GM12872 (cell line): ENCODE measurements at regions not wholly inside any gene's neighbourhood (a gene's known extent, or its start where the extent isn't known, plus 50 kb on each side); places are given as distances from the start of the nearest gene placed in this dataset.

ENCODE experiments used
- TF ChIP-seq, protein P1 (sequence below): IDR thresholded peaks from 3 replicates; pipeline ENCODE4 v1.5.1; 2011; ENCODE audit warnings: low read depth, mild to moderate bottlenecking, low read length, moderate library complexity; ENCODE audit not compliant: insufficient read depth

DNA sequence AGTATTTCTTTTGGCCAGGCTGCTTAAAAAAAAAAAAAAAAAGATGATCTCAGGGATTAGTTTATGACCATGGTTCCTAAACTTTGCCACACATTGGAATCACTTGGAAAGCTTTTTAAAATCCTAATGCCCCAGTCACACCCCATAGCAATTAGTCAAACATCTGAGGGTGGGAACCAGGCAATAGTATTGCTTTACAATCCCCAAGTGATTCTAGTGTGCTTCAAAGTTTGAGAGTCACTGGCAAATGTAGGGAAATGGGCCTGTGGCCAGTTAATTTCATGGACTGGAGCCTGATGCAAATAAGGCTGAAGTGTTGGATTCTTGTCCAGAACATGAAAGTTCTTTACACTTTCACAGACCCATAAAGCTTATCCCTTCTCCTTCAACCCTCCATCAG is 374.6 kb upstream of the ESRRG start:
- TF ChIP-seq, protein P1, sequence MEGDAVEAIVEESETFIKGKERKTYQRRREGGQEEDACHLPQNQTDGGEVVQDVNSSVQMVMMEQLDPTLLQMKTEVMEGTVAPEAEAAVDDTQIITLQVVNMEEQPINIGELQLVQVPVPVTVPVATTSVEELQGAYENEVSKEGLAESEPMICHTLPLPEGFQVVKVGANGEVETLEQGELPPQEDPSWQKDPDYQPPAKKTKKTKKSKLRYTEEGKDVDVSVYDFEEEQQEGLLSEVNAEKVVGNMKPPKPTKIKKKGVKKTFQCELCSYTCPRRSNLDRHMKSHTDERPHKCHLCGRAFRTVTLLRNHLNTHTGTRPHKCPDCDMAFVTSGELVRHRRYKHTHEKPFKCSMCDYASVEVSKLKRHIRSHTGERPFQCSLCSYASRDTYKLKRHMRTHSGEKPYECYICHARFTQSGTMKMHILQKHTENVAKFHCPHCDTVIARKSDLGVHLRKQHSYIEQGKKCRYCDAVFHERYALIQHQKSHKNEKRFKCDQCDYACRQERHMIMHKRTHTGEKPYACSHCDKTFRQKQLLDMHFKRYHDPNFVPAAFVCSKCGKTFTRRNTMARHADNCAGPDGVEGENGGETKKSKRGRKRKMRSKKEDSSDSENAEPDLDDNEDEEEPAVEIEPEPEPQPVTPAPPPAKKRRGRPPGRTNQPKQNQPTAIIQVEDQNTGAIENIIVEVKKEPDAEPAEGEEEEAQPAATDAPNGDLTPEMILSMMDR, result no peak

DNA sequence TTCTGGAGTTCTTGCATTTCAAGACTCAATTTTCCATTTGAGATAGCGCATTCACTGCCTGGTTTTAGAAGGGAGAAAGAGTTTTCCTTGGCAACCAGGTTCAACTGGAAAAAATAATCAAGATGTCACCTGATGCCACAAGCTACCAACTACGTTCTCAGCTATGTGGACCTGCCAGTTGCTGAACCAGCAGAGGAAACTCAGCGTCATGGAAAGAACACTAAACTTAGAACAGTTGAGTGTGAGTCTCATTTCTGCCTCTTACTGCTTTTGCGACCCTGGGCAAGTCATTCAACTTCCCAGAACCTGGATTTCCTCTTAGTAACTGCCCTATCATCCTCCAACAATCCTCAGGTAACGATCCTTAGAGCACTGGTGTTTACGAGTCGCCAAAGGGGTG is 373.0 kb upstream of the ESRRG start:
- TF ChIP-seq, protein P1, result no peak

DNA sequence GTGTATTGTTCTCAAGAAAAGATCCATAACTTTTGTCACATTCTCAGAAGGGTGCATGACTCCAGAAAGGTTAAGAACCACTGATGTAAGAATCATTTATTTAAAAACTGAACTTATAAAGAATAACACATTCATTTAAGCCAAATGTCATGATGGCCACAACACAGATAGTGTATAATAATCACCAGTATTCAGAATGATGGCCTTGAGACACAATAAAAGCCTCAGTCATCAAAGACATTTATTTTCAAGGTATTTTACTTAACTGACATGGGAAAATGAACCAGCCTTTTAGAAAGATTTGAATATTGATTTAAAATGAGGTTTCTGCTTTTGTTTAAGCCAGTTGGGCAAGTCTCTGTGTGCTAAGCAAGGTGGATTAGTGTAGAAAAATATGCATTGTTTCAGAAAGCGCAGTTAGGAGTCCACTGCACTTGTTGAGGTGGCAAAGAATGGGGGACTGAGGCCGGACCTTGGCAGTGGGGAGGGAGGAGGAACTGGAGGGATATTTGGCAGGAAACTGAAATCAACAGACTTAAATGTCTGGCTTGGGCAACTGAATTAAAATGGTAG is 371.9 kb upstream of the ESRRG start:
- TF ChIP-seq, protein P1, result no peak

DNA sequence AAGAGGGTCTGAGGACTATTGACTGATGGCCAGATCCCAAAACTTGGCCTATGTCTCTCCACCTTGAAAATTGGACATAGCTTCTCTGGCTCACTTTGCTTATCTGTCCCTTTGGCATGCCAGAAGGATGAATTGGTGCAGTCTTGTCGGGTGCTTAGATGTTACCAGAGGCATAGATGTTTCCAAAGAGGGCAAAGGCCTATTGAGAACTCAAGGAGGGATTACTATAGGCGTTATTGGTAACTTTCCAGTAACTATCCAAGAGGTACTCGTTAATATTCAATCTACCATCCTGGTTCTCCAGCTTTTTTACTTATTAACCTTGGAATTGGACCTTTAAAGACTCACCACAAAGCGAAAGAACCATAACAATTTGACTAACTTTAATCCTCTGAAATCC is 368.3 kb upstream of the ESRRG start:
- TF ChIP-seq, protein P1, result no peak

DNA sequence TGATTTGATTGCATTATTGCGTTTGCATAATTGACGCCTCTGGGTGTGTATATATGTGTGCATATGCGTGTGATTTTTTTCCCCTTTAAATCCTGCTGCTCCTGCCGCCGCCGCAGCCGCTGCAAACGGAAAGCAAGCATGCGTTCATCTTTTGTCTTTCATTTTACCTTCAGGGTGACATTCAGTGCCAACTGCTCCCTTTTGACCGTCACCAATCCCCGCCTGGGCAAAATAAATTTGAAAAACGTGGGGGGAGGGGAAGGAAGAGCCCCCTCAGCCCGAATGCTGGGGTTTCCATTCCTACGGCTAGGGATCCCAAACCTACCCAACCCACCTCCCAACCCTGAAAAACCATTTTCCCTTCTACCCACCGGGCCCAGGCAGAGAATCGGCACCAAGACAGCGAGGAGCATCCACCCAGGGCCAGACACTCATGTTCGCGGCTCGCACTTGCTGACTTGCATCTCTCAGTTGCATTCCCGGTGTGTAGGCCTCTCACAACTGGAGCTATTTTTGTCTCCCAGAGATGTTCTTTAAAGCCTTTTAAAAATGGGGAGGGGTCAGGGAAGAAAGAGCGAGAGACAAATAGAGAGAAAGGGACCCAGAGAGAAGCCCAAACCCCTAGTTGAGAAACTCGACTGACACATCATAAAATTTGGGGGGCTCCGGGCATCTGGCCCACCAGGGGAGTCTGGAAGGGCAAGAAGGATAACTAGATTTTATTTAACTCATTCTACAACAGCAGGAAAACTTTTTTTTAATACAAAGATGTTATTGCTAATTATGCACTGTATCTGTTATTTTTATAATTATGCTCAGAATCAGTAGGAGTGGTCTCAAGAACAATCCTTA is 367.1 kb upstream of the ESRRG start:
- TF ChIP-seq, protein P1, result no peak

DNA sequence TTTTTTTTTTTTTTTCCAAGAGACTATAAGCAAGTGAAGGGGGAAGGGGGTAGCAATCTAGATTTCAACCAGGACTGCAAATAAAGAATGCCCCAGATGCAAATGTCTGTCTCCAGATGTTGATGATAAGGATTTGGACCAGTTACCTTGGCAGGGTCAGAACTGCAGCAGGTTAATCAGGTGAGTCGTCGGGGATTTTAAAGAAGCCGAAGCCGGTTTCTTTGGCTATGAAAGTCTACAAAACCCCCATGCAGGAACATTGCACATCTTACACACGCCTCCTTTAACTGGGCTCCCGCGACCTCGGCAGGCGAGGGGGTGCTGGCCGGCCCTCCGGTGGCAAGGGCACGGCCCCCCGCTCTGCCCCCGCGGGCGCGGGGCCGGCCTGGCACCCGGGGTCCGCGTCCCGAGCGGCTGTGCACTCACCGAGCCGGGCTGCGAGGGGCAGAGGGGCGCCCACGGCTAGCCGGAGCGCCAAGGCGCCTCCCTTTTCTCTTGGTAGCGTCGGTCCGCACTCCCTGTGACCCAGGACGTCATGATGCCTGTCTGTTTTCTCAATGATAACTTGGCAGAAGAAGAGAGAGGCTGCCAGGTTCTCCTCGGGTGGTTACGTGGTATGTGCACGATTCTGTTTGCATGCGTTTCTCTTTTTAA is 366.3 kb upstream of the ESRRG start:
- TF ChIP-seq, protein P1, result no peak

DNA sequence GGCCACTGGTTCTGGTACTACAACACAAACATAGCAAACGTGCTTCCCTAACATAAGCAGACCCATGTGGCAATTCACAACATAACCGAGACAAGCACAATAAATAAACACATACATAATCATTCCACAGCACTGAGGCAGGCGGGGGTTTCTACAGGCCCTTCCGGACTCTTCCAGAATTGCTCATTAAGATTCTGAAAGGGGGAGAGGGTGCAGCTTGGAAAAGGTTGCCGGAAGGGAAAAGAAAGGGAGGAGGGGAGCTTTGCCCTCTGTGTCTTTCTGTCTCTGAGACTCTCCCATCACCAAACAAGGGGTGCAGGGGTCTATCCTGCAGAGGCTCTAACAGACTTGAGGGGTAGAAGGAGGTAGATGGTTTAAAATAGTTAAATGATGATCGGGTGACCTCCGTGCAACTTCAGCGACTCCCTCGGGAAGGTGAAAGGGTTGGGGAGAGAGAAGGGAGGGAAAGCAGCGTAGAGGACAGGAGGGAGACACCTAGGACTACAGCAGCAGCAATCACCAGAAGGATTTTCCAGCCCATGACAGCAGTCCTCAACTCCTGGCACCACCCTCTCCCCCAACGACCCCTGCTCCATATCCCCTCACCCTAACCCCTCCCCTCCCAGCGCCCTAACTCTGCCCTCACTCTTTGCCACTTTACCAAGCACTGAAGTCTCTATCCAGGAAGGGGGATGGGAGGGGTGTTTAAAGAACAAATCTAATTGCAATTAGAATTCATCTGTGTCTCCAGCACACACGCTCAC is 365.5 kb upstream of the ESRRG start:
- TF ChIP-seq, protein P1, result no peak
